ENCODE measurements at regions not wholly inside any gene's neighbourhood (a gene's known extent, or its start where the extent isn't known, plus 50 kb on each side); places are given as distances from the start of the nearest gene placed in this dataset.
A peak's percentile ranks its signal among the peaks of the same experiment; 100 is the strongest.

- TF ChIP-seq CTCF (IDR thresholded peaks at IDR 0.05) = peak in 1 of 7 experiments; percentile 2
- no peak for TF ChIP-seq POLR2A (IDR thresholded peaks at IDR 0.05)
These were observed 70.1 kb upstream of the EDEM3 start for GRCh38 chr1:184824691-184825323.
